NCI-H128 (cell line): ENCODE measurements at regions not wholly inside any gene's neighbourhood (a gene's known extent, or its start where the extent isn't known, plus 50 kb on each side); places are given as distances from the start of the nearest gene placed in this dataset.
"Not testable (repeated sequence)": the region's sequence is repeated elsewhere in the genome, so short reads cannot be mapped to it uniquely, and the experiment has no call there.

Source experiments
- DNase-seq: peaks from one replicate; lab custom pipeline; 2025; ENCODE audit not compliant: unreplicated experiment; lab: John Stamatoyannopoulos, UW

DNA sequence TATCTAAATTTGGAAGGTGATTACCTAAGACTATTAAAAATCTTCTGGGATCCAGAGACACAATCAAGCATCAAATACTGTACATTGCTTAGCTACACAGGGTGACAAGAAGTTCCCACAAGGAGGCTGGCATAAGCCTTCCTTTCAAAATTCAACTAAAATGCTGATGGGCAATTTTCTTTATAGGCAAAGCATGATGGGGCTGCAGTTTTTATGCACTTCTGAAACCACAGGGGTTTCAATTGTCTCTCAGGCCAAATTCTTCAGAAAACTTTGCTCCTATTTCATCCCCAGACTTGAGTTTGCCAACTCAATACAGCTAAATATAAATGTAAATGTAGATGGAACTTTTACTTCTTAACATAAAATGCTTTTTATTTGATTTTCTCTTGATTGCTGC is 241.6 kb downstream of the ZPLD1 start:
- DNase-seq = no peak

DNA sequence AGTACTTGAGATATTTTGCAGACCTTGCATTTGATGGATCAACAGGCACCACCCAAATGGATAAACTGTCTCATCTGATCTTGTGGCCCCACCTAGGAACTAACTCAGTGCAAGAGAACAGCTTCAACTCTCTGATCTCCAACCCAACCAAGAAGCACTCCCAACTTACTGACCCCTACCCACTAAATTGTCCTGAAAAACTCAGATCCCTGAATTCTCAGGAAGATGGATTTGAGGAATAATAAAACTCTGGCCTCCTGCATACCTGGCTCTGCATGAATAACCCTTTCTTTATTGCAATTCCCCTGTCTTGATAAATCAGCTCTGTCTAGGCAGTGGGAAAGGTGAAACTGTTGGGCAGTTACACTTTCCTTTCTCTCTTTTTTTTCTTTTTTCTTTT is 247.9 kb downstream of the ZPLD1 start:
- DNase-seq = no peak

- no peak for DNase-seq
Observed at GRCh38 chr3:102686792-102687191, 252.0 kb downstream of the ZPLD1 start.

DNA sequence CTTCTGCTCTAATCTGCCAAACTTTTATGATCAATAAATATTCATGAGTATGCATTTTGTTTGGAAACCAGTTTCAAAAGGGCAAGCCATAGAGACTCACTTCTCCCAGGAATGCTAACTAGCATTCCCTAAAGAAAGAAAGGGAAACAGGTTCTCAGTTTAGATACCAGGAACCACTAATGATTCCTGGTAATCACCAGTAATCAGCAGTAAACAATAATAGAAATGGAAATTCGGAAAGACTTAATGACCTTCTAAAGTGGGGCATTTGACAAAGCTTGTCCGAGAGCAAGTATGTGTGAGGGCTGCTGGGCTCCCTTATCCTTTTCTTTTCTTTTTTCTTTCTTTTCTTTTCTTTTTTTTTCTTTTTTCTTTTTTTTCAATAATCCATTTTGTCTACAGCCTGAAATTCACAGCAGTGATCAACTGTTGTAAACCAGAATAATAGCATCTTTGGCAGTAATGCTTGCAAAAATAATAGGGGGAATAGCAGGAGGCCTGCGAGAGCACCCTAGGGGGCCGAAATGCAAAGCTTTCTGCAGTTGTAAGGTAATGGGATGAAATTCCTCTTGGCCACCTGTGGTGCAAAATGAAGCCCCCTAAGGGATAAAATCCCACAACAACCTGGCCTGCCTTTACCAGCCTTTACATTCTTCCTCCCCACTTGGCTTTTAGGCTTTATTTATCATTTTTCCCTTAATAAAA is 253.2 kb downstream of the ZPLD1 start:
- no peak for DNase-seq

- DNase-seq = no peak
Observed at GRCh38 chr3:102688556-102688930, 253.7 kb downstream of the ZPLD1 start.

- no peak for DNase-seq
Observed at GRCh38 chr3:102691507-102691906, 256.7 kb downstream of the ZPLD1 start.

GRCh38 chr3:102699104-102699818 is 264.4 kb downstream of the ZPLD1 start:
- no peak for DNase-seq

GRCh38 chr3:102699819-102700140 is 265.0 kb downstream of the ZPLD1 start:
- DNase-seq = no peak

GRCh38 chr3:102712896-102713295 is 278.1 kb downstream of the ZPLD1 start:
- DNase-seq = no peak

DNA sequence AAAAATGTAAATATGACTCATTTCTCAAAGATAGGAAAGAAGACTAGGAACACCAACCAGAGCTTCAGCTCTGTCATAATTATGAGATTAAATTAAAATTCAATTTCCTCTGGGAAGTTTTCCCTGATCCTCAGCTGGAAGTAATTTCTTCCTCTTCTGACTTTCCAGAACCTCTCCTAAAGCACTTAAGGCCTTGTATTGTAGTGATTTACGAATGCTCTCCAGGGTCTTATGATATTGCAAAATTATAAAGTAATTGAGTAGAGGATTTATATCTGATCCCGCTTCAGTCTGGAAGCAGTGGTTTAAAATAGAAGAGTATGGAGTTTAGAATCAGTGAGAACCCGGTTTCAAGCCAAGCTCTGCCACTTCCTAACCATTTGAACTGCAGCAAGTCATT is 279.8 kb downstream of the ZPLD1 start:
- no peak for DNase-seq

DNA sequence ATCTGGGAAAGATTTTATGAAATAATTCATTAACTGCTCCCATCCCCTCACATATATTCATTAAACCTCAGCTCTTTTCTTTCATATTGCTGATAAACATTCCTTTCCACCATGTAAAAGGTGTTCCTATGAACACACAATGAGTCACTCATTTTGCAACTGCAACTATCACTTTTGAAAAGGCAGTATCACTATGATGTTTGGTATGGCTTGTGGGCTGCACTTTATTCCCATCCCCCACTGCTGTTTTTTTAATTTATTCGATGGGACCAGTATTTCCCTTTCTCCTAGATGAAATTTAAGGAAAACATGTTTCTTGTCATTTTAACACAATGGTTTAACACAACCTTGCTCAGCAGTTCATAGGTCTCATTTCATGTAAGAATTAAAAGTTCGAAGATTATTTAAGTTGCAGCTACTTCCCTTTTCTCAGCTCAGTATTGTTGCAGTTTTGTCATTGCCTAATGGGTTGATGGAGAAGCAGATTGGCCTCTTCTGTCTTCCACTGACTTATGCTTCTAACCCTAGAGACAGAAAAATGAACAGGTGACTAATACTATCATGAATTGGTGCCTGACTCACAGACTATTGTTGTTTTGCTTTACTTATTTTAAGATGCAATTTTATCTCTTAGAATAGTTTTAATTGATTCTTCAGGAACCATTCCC is 280.3 kb downstream of the ZPLD1 start:
- DNase-seq = no peak

DNA sequence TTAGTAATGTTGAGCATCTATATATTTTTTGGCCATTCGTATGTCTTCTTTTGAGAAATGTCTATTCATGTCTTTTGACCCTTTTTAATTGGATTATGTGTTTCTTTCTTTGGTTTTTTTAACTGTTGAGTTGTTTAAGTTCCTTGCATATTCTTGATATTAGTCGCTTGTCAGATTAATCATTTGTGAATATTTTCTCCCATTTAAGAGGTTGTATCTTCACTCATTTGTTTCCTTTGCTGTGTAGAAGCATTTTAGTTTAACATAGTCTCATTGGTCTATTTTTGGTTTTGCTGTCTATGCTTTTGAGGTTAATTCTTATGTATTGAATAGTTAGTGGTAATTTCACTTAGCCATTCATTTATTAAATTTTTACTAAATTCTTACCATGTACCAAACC is 283.8 kb downstream of the ZPLD1 start:
- DNase-seq = no peak

DNA sequence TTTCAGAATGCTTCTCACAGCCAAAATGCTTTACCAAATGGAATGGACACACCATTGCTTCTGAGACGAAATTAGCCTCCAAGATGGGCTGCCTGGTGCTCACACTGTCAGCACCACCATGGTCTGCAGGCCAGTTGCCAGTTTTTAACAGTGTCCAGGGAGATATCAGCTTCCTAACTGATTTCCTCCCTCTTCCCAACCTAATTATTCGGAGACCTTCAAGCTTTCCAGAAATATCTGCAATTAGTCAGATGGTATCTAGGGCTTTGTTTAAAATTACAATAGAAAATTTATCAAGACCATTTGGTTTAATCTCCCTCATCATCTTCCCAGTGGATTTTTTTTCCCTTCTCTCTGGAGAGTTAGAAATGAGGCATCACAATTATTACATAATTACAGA is 287.5 kb downstream of the ZPLD1 start:
- no peak for DNase-seq

GRCh38 chr3:102727340-102727739 is 292.5 kb downstream of the ZPLD1 start:
- DNase-seq = no peak

DNA sequence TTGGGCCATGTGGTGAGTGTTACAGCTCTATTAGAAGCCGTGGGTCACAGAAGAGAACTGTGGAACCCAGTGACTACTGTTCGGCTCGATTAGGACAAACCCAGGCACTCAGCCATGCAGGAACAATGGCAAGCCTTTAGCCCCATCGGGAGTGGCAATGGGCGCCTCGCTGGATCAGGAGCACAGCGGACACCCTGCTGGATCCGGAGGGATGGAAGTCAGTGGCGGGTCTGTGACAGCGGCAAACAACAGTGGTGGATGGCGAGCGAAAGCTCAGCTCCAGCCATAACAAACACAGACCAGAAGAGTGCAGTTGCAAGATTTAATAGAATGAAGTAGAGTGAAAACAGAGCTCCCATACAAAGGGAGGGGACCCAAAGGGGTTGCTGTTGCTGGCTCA is 297.8 kb downstream of the ZPLD1 start:
- not testable (repeated sequence) for DNase-seq

DNA sequence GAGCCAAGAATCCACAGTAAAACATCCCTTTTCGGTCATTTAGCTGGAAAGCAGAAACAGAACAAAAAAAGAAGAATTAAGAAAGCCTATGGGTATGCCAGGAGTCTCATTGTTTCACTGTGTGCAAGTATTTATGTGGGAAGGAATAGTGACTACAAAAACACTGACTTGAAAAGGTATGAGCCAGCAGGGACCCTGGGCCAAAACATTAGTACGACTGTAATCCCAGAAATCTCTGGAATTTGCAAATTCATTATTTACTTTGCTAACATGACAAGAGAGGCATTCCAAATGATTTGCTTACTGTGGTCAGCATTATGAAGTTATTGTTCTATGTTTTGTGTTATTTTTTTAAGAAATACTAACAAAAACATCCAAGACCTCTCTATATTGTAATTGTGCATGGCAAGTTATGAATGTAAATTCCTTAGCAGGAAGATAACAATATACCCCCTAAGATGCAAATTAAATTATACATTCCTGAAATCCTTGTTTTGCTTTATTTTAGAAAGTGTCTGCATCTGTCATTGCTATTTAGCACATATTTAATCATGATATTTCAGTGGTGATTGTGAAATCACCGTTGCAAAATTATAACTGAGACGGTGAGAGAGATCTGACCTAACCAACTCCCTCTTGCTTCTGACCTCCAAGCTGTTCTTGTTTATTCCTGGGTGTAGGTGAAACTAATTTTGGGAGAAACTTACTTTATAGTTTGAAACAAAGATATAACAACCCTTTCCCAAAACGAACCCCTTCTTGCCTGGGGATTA is 299.2 kb downstream of the ZPLD1 start:
- no peak for DNase-seq

DNA sequence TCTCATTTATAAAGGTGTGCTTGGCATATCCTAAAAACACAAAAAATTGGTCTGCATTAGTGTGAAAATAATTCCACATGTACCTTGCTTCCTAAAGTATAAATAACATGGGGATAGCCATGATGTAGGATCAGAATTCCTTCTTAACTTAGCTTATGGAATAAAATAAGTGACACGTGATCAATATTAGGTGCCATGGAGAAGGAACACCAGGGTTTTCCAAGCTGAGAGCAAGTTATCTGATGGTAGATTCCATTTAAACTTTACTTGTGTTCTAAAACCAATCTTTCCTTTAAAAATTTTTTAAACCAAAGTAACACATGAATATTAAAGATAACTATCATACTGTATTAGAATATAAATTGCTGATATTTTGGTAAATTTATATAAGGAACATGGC is 300.5 kb downstream of the ZPLD1 start:
- DNase-seq = no peak

GRCh38 chr3:102736288-102736974 is 301.6 kb downstream of the ZPLD1 start:
- DNase-seq = no peak

- DNase-seq = no peak
Observed at GRCh38 chr3:102736975-102737304, 302.1 kb downstream of the ZPLD1 start.

- no peak for DNase-seq
Observed at GRCh38 chr3:102737353-102737752, 302.5 kb downstream of the ZPLD1 start.

DNA sequence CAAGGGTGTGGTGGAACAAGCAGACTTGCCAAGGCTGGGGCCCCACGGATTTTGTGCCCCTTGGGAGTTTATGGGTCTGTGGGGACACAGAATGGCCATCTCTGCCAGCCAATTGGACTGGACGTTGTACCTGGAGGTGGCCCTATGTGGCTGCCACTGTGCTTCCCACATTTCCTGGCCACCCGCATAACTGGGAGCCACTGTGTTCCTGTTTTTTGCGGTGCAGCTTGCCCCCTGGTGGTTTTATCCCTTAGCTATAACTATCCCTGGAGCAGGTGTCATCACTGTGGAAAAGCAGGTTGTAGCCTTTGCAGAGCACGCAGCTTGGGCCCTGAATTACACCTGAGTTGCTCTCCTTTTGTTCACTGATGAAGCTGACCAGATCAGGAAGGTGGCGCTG is 306.3 kb downstream of the ZPLD1 start:
- DNase-seq = no peak
